OCI-LY7 (cell line): ENCODE measurements at regions not wholly inside any gene's neighbourhood (a gene's known extent, or its start where the extent isn't known, plus 50 kb on each side); places are given as distances from the start of the nearest gene placed in this dataset.

Source experiments
- BruUV-seq: library from RNA; stranded (reverse); fragments of 400-500 nt; replicated peaks from 2 replicates; lab custom pipeline; 2021; lab: Mats Ljungman, UMichigan
- CTCF ChIA-PET: fragments of 300-600 bp; sonication (Branson Sonifier 250); formaldehyde crosslinking; loops from one replicate; lab custom pipeline; 2022; ENCODE audit warnings: antibody characterized with exemption; ENCODE audit not compliant: unreplicated experiment; lab: Charles Lee
- POLR2A ChIA-PET: fragments of 300-600 bp; sonication (Branson Sonifier 250); formaldehyde crosslinking; loops from one replicate; lab custom pipeline; 2022; ENCODE audit warnings: antibody characterized with exemption; lab: Charles Lee
- DNase-seq: peaks from one replicate; pipeline ENCODE4 v3.0.0-alpha.2; 2015; ENCODE audit warnings: low spot score
- H2AFZ ChIP-seq: fragments of 200-600 bp; sonication (generic), shearing (Covaris generic); 2 replicates; pipeline ENCODE4 v1.6.1; 2014; ENCODE audit warnings: mild to moderate bottlenecking, antibody characterized with exemption, low read length, moderate library complexity
- H3K27ac ChIP-seq: fragments of 200-600 bp; sonication (generic); 2 replicates; pipeline ENCODE4 v1.5.1; 2014; ENCODE audit warnings: mixed run types, low read depth, mild to moderate bottlenecking, moderate library complexity, low read length, inconsistent platforms; ENCODE audit not compliant: poor library complexity, severe bottlenecking
- H3K36me3 ChIP-seq: fragments of 200-600 bp; sonication (generic); 2 replicates; pipeline ENCODE4 v1.6.1; 2014; ENCODE audit warnings: mild to moderate bottlenecking, antibody characterized with exemption, low read length, moderate library complexity, mixed read lengths; ENCODE audit not compliant: insufficient read depth
- H3K4me1 ChIP-seq: fragments of 200-600 bp; sonication (generic); 2 replicates; pipeline ENCODE4 v1.5.1; 2014; ENCODE audit warnings: mild to moderate bottlenecking, low read length; ENCODE audit not compliant: insufficient read depth, poor library complexity, severe bottlenecking
- H3K4me2 ChIP-seq: fragments of 200-600 bp; sonication (generic); 2 replicates; pipeline ENCODE4 v1.6.1; 2014; ENCODE audit warnings: mild to moderate bottlenecking, low read length
- H3K4me3 ChIP-seq: fragments of 200-600 bp; sonication (generic); 2 replicates; pipeline ENCODE4 v1.5.1; 2014; ENCODE audit warnings: mild to moderate bottlenecking, low read depth, low read length; ENCODE audit not compliant: poor library complexity, severe bottlenecking
- H3K79me2 ChIP-seq: fragments of 200-600 bp; sonication (generic); 2 replicates; pipeline ENCODE4 v1.6.1; 2016; ENCODE audit warnings: low read depth, mild to moderate bottlenecking, low read length, moderate library complexity, mixed read lengths; ENCODE audit not compliant: insufficient read depth
- H3K9me2 ChIP-seq: fragments of 200-600 bp; sonication (generic); 2 replicates; pipeline ENCODE4 v1.6.1; 2016; ENCODE audit warnings: mild to moderate bottlenecking, low read length, mixed read lengths; ENCODE audit not compliant: insufficient read depth
- H3K9me3 ChIP-seq: fragments of 200-600 bp; sonication (generic); 2 replicates; pipeline ENCODE4 v1.6.1; 2014; ENCODE audit warnings: mild to moderate bottlenecking, mixed run types, low read length, mixed read lengths
- H4K20me1 ChIP-seq: fragments of 200-600 bp; sonication (generic); 2 replicates; pipeline ENCODE4 v1.6.1; 2014; ENCODE audit warnings: mild to moderate bottlenecking, antibody characterized with exemption, low read length, moderate library complexity, mixed read lengths; ENCODE audit not compliant: insufficient read depth
- EZH2phosphoT487 ChIP-seq: fragments of 200-600 bp; sonication (generic); IDR thresholded peaks from 2 replicates; pipeline ENCODE4 v1.6.1; 2018; ENCODE audit warnings: low read depth, borderline replicate concordance, mild to moderate bottlenecking, mixed run types, antibody characterized with exemption, low read length, moderate library complexity, mixed read lengths
- intact Hi-C: fragments of 100-400 bp; cut with micrococcal nuclease; formaldehyde crosslinking; loops from one replicate; pipeline ENCODE4 v1.10.0; 2022; ENCODE audit not compliant: unreplicated experiment
- TF ChIP-seq, protein P1 (sequence below): fragments of 200-600 bp; sonication (generic); conservative IDR thresholded peaks from 2 replicates; pipeline ENCODE4 v1.5.1; 2014; ENCODE audit warnings: mild to moderate bottlenecking, antibody characterized with exemption, low read length, moderate library complexity, mixed read lengths

DNA sequence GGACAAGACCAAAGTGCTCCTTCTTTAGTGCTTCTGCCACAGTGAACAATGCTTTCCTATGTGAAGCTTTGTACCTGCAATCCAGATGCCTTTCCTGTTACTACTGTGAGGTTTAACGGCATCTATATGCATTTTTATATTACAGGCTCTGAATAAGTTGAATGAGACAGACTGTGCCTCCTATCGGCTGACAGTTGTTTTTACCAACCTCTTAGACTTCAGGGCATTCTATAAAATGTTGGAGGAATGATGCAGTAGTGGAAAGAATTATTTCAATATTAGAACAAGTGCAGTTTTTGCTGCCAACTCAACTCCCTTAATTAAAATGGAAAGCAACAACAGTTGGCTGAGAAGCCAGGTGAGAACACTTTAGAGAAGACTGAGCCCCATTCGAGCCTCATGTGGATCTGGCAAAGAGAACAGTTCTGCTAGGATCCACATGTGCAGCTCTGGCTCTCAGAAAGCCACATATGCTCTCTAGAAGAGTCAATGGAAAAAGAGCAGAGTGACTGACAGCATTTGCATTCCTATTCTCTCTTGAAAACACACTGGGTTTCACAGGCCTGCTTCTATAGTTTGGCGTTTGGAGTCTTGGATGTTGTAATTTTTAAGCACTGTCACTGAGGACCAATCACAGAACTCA, 147.5 kb downstream of the LURAP1L start:
- no peaks in the 10 kb centered on the region for H3K79me2 ChIP-seq
- no peak overlapping the region for H2AFZ ChIP-seq
- no peak for DNase-seq
- no peaks in the 10 kb centered on the region for H3K9me2 ChIP-seq
- H3K4me3 ChIP-seq: no peak overlapping the region
- H3K4me1 ChIP-seq: no peaks in the 10 kb centered on the region
- CTCF ChIA-PET: no interaction called here
- no peak overlapping the region for H3K4me2 ChIP-seq
- TF ChIP-seq EZH2phosphoT487: no peak
- TF ChIP-seq, protein P1, sequence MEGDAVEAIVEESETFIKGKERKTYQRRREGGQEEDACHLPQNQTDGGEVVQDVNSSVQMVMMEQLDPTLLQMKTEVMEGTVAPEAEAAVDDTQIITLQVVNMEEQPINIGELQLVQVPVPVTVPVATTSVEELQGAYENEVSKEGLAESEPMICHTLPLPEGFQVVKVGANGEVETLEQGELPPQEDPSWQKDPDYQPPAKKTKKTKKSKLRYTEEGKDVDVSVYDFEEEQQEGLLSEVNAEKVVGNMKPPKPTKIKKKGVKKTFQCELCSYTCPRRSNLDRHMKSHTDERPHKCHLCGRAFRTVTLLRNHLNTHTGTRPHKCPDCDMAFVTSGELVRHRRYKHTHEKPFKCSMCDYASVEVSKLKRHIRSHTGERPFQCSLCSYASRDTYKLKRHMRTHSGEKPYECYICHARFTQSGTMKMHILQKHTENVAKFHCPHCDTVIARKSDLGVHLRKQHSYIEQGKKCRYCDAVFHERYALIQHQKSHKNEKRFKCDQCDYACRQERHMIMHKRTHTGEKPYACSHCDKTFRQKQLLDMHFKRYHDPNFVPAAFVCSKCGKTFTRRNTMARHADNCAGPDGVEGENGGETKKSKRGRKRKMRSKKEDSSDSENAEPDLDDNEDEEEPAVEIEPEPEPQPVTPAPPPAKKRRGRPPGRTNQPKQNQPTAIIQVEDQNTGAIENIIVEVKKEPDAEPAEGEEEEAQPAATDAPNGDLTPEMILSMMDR: no peak
- no peaks in the 10 kb centered on the region for H4K20me1 ChIP-seq
- intact Hi-C loops: no loop called here
- H3K27ac ChIP-seq: no peak overlapping the region
- H3K9me3 ChIP-seq: no peaks in the 10 kb centered on the region
- no TSS peak for BruUV-seq
- H3K36me3 ChIP-seq: no peaks in the 10 kb centered on the region
- POLR2A ChIA-PET: interaction anchor here (0.5 kb wide), 1 partner anchor 1298 kb away, joined by 3 read pairs; no protein-coding TSS in a partner anchor

DNA sequence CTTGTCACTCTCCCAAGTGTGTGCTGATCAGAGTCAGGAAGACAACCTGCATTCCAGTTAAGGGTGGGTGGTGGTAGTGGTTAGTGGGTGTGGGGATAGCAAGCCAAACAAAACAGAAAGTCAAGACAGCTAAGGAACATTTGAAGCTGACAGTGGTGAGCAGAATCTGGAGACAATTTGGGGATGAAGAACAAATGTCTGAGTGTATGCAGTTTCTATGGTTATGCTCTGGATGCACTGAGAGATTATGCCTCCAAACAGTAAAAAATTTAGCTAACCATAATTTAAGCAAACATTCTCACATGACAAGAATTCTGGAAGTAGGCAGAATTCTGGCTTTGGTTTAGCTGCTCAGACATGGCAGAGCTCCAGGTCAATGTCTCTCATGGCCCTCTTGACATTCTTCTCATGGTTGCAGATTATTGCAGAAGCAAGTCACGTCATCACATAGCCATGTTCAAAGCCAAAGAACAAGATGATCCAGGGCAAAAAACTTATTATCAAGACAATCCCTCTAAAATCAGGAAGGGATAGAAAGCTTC, 148.7 kb downstream of the LURAP1L start:
- Histone ChIP-seq H2AFZ (no peak overlapping the region), H3K79me2 (no peaks in the 10 kb centered on the region), H3K36me3 (no peaks in the 10 kb centered on the region), H3K9me3 (no peaks in the 10 kb centered on the region), H3K27ac (no peak overlapping the region), H3K4me1 (no peaks in the 10 kb centered on the region), H3K4me2 (no peak overlapping the region), H3K4me3 (no peak overlapping the region), H3K9me2 (no peaks in the 10 kb centered on the region), H4K20me1 (no peaks in the 10 kb centered on the region)
- TF ChIP-seq, protein P1: no peak
- no peak for TF ChIP-seq EZH2phosphoT487
- BruUV-seq: no TSS peak
- intact Hi-C loops: no loop called here
- POLR2A ChIA-PET: no interaction called here
- CTCF ChIA-PET: no interaction called here
- no peak for DNase-seq

DNA sequence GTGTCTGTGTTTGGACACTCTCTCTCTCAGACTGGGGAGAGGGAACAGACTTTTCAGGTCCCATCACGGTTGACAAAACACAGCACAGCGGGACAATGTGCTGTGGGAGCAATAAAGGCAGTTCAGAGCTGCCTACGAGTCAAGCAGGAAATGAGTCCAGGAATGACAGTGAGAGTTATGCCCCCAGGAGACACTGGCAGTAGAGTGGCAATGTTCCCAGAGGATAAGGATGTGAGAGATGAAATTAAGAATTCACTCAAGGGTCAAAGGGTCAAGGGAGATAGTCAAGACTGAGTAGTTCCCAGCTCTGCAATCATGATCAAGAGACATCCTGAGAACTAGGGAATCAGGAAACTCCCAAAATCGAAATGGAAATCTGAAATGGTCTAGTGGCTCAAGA, 156.1 kb downstream of the LURAP1L start:
- no peak overlapping the region for H3K27ac ChIP-seq
- no peak for TF ChIP-seq EZH2phosphoT487
- TF ChIP-seq, protein P1: no peak
- H3K4me3 ChIP-seq: no peak overlapping the region
- no peaks in the 10 kb centered on the region for H3K36me3 ChIP-seq
- intact Hi-C loops: no loop called here
- ChIA-PET CTCF (no interaction called here), POLR2A (no interaction called here)
- H4K20me1 ChIP-seq: no peaks in the 10 kb centered on the region
- no peaks in the 10 kb centered on the region for H3K4me1 ChIP-seq
- no peaks in the 10 kb centered on the region for H3K9me2 ChIP-seq
- DNase-seq: no peak
- no TSS peak for BruUV-seq
- no peaks in the 10 kb centered on the region for H3K9me3 ChIP-seq
- no peak overlapping the region for H3K4me2 ChIP-seq
- H3K79me2 ChIP-seq: no peaks in the 10 kb centered on the region
- no peak overlapping the region for H2AFZ ChIP-seq
